ENCODE measurements at regions not wholly inside any gene's neighbourhood (a gene's known extent, or its start where the extent isn't known, plus 50 kb on each side); places are given as distances from the start of the nearest gene placed in this dataset.

DNA sequence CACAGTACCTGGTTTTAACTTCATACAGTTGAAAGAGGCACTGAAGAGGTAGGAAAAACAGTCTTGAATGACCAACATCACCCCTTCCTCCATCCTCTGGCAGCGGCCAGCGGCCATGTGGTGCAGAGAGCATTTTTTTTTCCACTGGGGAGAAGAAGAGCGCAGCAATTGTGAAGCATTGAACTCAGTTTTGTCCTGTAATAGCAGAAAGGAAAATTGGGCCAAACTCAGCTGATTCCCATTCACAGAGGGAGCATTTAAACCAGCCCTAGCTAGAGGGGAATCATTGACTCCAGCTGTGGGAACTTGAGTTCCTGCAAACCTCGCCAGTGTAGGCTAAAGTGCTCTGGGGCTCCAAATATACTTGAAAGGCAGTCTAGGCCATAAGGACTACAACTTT is 316.6 kb upstream of the CHST9 start:
- Histone ChIP-seq H3K27me3 (no peaks in the 10 kb centered on the region), H3K4me1 (no peaks in the 10 kb centered on the region), H3K4me3 (no peak overlapping the region), H3K9me3 (peaks cover 0 to 3% of the 10 kb centered on the region in 2 donors), H3K36me3 (no peaks in the 10 kb centered on the region), H3K27ac (no peak overlapping the region)
- WGBS, 2 donors (ENCODE audit: low coverage in 1 of 2): 73 to 80% methylated on average over 2 to 4 of the region's 4 CpGs
- TF ChIP-seq, protein P1, sequence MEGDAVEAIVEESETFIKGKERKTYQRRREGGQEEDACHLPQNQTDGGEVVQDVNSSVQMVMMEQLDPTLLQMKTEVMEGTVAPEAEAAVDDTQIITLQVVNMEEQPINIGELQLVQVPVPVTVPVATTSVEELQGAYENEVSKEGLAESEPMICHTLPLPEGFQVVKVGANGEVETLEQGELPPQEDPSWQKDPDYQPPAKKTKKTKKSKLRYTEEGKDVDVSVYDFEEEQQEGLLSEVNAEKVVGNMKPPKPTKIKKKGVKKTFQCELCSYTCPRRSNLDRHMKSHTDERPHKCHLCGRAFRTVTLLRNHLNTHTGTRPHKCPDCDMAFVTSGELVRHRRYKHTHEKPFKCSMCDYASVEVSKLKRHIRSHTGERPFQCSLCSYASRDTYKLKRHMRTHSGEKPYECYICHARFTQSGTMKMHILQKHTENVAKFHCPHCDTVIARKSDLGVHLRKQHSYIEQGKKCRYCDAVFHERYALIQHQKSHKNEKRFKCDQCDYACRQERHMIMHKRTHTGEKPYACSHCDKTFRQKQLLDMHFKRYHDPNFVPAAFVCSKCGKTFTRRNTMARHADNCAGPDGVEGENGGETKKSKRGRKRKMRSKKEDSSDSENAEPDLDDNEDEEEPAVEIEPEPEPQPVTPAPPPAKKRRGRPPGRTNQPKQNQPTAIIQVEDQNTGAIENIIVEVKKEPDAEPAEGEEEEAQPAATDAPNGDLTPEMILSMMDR (IDR thresholded peaks at IDR 0.05): no peak
- no peak for TF ChIP-seq POLR2A (IDR thresholded peaks at IDR 0.05)
- DNase-seq: no peak
- in situ Hi-C loops (cut with MboI; ENCODE audit: low pct_ligation_motif_present in 1 of 4, low pct_unique_long_range_greater_than_20kb in 1 of 4, low sequenced_read_pairs in 3 of 4): no loop called here
- intact Hi-C loops (cut with DNase I; ENCODE audit: low total_unique reads): loop anchor here (5.0 kb wide), 1 partner anchor 1841 kb away; no protein-coding TSS in a partner anchor

DNA sequence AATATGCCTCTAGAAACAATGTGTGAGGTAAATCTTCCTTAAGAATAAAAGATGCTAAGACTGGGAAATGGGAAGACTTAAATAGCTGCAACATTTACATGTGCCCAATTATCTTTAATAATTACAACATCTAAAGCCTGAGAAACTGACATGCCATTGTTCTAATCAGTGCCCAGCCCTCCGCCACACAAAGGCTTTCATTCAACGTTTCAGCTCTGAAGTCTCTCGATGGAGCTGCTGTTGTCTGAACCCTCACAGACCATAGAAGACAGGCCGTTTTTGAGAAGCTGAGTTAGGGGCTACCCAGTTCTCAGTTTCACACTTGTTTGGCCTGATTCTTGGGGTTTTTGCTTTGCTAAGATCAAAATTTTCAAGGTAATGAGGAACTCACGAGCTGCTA is 315.4 kb upstream of the CHST9 start:
- Histone ChIP-seq H3K27me3 (no peaks in the 10 kb centered on the region), H3K4me3 (no peak overlapping the region), H3K4me1 (no peaks in the 10 kb centered on the region), H3K27ac (no peak overlapping the region), H3K9me3 (peaks cover 0 to 3% of the 10 kb centered on the region in 2 donors), H3K36me3 (no peaks in the 10 kb centered on the region)
- in situ Hi-C loops (cut with MboI; ENCODE audit: low pct_ligation_motif_present in 1 of 4, low pct_unique_long_range_greater_than_20kb in 1 of 4, low sequenced_read_pairs in 3 of 4): no loop called here
- intact Hi-C loops (cut with DNase I; ENCODE audit: low total_unique reads): loop anchor here (5.0 kb wide), 1 partner anchor 1842 kb away; no protein-coding TSS in a partner anchor
- TF ChIP-seq POLR2AphosphoS5 (IDR thresholded peaks at IDR 0.05): no peak
- TF ChIP-seq POLR2A (IDR thresholded peaks at IDR 0.05): no peak
- TF ChIP-seq, protein P1 (IDR thresholded peaks at IDR 0.05): no peak
- TF ChIP-seq EP300 (IDR thresholded peaks at IDR 0.05; ENCODE audit: low read depth): no peak
- WGBS, 2 donors (ENCODE audit: low coverage in 1 of 2): 50 to 68% methylated on average over 1 to 5 of the region's 5 CpGs
- DNase-seq: no peak

DNA sequence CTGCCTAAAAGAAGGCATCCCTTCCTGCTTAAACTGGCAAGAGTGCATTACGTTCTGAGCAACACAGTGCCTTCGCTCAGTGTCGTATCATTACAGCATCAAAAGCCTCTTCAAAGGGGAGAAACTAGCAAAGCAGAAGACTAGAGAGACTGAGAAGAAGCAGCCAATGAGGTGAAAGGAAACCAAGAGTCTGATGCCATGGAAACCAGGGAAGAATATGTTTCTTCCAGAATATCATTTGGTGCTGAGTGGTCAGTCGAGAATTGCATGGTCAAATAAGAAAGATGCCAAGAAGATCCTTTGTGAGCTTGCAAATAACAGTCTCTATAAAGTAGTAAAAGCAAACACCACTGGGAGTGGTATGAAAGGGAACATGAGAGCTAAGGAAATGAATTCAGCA is 312.1 kb upstream of the CHST9 start:
- no peak overlapping the region for H3K4me3 ChIP-seq
- intact Hi-C loops (cut with DNase I; ENCODE audit: low total_unique reads) (no loop called here), in situ Hi-C loops (cut with MboI; ENCODE audit: low pct_ligation_motif_present in 1 of 4, low pct_unique_long_range_greater_than_20kb in 1 of 4, low sequenced_read_pairs in 3 of 4) (no loop called here)
- no peak overlapping the region for H3K27ac ChIP-seq
- TF ChIP-seq EP300 (IDR thresholded peaks at IDR 0.05; ENCODE audit: low read depth): no peak
- TF ChIP-seq, protein P1 (IDR thresholded peaks at IDR 0.05): no peak
- no peak for TF ChIP-seq POLR2A (IDR thresholded peaks at IDR 0.05)
- no peak for TF ChIP-seq POLR2AphosphoS5 (IDR thresholded peaks at IDR 0.05)
- H3K27me3 ChIP-seq: no peaks in the 10 kb centered on the region
- no peaks in the 10 kb centered on the region for H3K4me1 ChIP-seq
- no peaks in the 10 kb centered on the region for H3K9me3 ChIP-seq
- no peak for DNase-seq
- no peaks in the 10 kb centered on the region for H3K36me3 ChIP-seq
- 59 to 79% methylated on average over 4 of the region's 4 CpGs for WGBS, 2 donors (ENCODE audit: low coverage in 1 of 2)

DNA sequence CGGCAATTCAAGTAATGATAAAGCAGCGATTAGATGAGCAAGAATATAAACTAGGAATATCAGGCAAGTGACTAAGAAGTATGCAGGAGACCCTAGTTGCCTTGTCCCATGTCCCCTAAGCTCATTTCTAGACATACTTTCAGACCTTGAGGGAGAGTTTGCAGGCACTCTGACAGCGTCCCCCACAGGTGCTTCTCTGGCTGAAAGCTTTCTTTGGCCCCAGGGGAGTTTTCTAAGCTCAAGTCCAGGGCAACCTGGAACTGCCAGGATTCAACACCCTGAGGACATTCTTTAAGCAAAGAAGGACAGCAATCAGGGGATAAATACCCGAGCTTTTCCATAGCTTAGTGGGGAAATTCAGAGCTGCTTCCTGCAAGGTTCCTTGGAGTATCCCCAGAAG is 308.1 kb upstream of the CHST9 start:
- intact Hi-C loops (cut with DNase I; ENCODE audit: low total_unique reads): no loop called here
- Histone ChIP-seq H3K27me3 (no peaks in the 10 kb centered on the region), H3K36me3 (no peaks in the 10 kb centered on the region), H3K4me3 (no peak overlapping the region), H3K9me3 (no peaks in the 10 kb centered on the region), H3K4me1 (no peaks in the 10 kb centered on the region), H3K27ac (no peak overlapping the region)
- in situ Hi-C loops (cut with MboI; ENCODE audit: low pct_ligation_motif_present in 1 of 4, low pct_unique_long_range_greater_than_20kb in 1 of 4, low sequenced_read_pairs in 3 of 4): no loop called here
- no peak for TF ChIP-seq EP300 (IDR thresholded peaks at IDR 0.05; ENCODE audit: low read depth)
- TF ChIP-seq POLR2A (IDR thresholded peaks at IDR 0.05): no peak
- no peak for TF ChIP-seq POLR2AphosphoS5 (IDR thresholded peaks at IDR 0.05)
- TF ChIP-seq, protein P1 (IDR thresholded peaks at IDR 0.05): no peak
- no peak for DNase-seq
- WGBS, 2 donors (ENCODE audit: low coverage in 1 of 2): 66 to 78% methylated on average over 3 to 4 of the region's 4 CpGs
